SJSA1 (cell line): ENCODE measurements at regions not wholly inside any gene's neighbourhood (a gene's known extent, or its start where the extent isn't known, plus 50 kb on each side); places are given as distances from the start of the nearest gene placed in this dataset.
"Not testable (repeated sequence)": the region's sequence is repeated elsewhere in the genome, so short reads cannot be mapped to it uniquely, and the experiment has no call there.

Experiments used
- DNase-seq, 2 experiments: peaks; one replicate each; pipeline ENCODE4 v3.0.0-alpha.2; 2015 to 2020; ENCODE audit warnings: low spot score in 2 of 2, low read depth in 1 of 2
- H3K27ac ChIP-seq: fragments of 250-450 bp; sonication (Bioruptor Pico); 2 replicates; pipeline ENCODE4 v1.5.1; 2020; ENCODE audit warnings: mild to moderate bottlenecking, moderate library complexity
- H3K27me3 ChIP-seq: fragments of 250-450 bp; sonication (Bioruptor Pico); replicated peaks from 2 replicates; pipeline ENCODE4 v1.5.1; 2020; ENCODE audit warnings: mild to moderate bottlenecking, moderate library complexity
- H3K36me3 ChIP-seq: fragments of 250-450 bp; sonication (Bioruptor Pico); 2 replicates; pipeline ENCODE4 v1.5.1; 2020; ENCODE audit warnings: mild to moderate bottlenecking
- H3K4me1 ChIP-seq: fragments of 250-450 bp; sonication (Bioruptor Pico); replicated peaks from 2 replicates; pipeline ENCODE4 v1.6.1; 2021; ENCODE audit warnings: mild to moderate bottlenecking
- H3K4me3 ChIP-seq: fragments of 250-450 bp; sonication (Bioruptor Pico); 2 replicates; pipeline ENCODE4 v1.5.1; 2020; ENCODE audit warnings: mild to moderate bottlenecking
- H3K9me3 ChIP-seq: fragments of 250-450 bp; sonication (Bioruptor Pico); replicated peaks from 2 replicates; pipeline ENCODE4 v1.5.1; 2020; ENCODE audit warnings: mild to moderate bottlenecking

DNA sequence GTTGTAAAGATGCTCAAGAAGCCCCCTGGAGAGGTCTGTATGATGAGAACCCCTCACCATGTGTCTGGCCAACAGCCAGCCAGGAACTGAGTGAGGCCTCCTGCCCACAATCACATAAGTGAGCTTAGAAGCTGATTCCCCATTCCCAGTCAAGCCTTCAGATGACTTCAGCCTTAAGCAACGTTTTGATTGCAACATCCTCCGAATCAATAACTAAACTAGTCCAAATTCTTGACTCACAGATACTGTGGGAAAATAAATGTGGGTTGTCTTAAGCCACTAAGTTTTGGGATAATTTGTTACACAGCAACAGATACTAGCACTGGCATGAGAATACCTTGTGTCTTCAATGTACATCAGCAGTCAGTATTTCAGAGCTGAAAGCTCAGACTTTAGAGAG is 54.5 kb upstream of the HS3ST4 start:
- H3K36me3 ChIP-seq, result no peaks in the 10 kb centered on the region
- H3K4me3 ChIP-seq, result no peak overlapping the region
- no peak for DNase-seq
- H3K4me1 ChIP-seq, result no peaks in the 10 kb centered on the region
- H3K27me3 ChIP-seq, result no peaks in the 10 kb centered on the region; the same call in 1 of the 2 replicates
- no peaks in the 10 kb centered on the region for H3K9me3 ChIP-seq
- H3K27ac ChIP-seq, result no peak overlapping the region

DNA sequence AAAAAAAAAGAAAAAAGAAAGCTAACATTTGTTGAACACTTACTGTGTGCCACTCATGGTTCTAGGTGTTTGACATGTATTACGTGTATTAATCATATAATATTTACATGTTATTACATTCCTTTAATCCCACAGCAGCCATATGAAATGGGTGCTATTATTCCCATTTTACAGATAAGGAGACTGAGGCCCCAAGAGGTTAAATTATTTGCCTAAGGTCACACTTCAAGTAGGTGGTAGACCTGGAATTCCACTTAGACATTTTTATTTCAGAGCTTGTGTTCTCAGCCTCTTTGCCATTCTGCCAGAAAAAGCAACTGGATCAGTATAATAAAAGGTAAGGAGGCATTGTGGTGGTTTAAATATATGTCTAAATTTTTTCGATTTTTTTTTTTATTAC is 55.1 kb upstream of the HS3ST4 start:
- Histone ChIP-seq H3K4me1 (no peaks in the 10 kb centered on the region), H3K9me3 (no peaks in the 10 kb centered on the region), H3K27ac (no peak overlapping the region), H3K36me3 (no peaks in the 10 kb centered on the region), H3K27me3 (no peaks in the 10 kb centered on the region; the same call in 1 of the 2 replicates), H3K4me3 (no peak overlapping the region)
- DNase-seq, result no peak

DNA sequence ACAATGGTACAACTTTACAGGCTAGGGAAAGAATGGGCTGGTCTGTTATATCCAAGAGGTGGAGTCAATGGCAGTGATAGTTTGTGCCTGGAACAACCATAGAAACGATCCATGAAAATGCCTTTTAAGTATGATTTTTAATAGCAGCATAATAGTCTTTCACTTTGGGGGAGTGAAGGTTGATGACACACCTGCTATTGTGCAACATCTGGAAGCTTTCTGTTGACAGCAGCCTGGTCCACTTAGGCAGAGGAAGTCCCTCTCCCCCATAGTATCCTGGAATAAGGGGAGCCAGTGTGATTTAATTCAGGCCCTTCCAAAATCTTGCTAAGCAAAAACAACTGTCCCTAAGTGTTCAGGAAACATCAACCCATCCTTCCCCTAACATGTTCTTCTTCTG is 56.3 kb upstream of the HS3ST4 start:
- Histone ChIP-seq H3K9me3 (no peaks in the 10 kb centered on the region), H3K36me3 (no peaks in the 10 kb centered on the region), H3K4me3 (no peak overlapping the region), H3K27me3 (no peaks in the 10 kb centered on the region), H3K27ac (no peak overlapping the region), H3K4me1 (no peaks in the 10 kb centered on the region)
- no peak for DNase-seq

DNA sequence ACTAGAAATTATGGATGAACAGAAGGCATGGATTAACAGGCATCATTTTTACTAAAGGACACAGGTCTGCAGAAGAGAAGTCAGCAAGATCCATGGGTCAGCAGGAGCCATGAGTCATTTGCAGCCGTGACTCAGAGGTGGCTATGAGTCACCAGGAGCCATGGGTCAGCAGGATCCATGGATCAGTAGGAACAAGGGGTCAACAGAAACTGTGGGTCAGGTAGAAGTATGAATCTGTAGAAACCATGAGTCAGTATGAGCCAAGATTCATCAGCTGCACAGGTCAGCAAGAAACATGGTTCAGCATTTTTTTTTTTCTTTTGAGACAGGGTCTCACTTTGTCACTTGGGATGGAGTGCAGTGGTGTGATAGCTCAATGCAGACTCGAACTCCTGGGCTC is 58.2 kb upstream of the HS3ST4 start:
- H3K27me3 ChIP-seq, result no peaks in the 10 kb centered on the region
- no peak overlapping the region for H3K27ac ChIP-seq
- no peak overlapping the region for H3K4me3 ChIP-seq
- no peaks in the 10 kb centered on the region for H3K9me3 ChIP-seq
- H3K36me3 ChIP-seq, result no peaks in the 10 kb centered on the region
- no peak for DNase-seq
- H3K4me1 ChIP-seq, result no peaks in the 10 kb centered on the region

DNA sequence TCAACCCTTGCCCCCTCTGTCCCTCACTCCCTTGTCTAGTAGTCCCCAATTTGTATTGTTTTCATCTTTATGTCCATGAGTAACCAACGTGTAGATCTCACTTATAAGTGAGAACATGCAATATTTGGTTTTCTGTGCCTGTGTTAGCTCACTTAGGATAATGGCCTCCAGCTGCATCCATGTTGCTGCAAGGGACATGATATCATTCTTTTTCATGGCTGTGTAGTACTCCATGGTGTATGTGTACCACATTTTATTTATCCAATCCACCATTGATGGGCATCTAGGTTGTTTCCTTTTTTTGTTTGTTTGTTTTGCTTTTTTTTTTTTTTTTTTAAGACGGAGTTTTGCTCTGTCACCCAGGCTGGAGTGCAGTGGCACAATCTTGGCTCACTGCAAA is 63.0 kb upstream of the HS3ST4 start:
- no peaks in the 10 kb centered on the region for H3K9me3 ChIP-seq
- H3K27me3 ChIP-seq, result no peaks in the 10 kb centered on the region
- DNase-seq, result no peak
- H3K36me3 ChIP-seq, result no peaks in the 10 kb centered on the region
- no peak overlapping the region for H3K27ac ChIP-seq
- H3K4me1 ChIP-seq, result no peaks in the 10 kb centered on the region
- no peak overlapping the region for H3K4me3 ChIP-seq

DNA sequence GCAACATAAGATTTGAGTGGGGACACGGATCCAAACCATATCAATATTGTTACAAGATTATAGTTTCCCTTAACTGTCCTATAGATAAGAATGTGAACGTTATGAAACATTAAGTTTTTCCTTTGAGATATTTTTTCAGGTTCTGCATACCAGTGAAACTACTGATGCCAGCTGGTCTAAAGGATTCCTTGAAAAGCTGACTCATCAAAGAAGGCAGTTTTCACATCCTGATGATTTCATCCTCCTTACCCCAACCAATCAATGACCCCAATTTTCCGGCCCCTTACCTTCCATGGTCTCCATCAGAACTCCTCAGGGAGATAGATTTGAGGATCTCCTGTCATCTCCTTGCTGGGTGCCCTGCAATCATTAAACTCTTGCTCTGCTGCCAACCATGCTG is 64.1 kb upstream of the HS3ST4 start:
- H3K27ac ChIP-seq, result no peak overlapping the region
- no peaks in the 10 kb centered on the region for H3K36me3 ChIP-seq
- no peak for DNase-seq
- H3K4me1 ChIP-seq, result no peaks in the 10 kb centered on the region
- no peaks in the 10 kb centered on the region for H3K27me3 ChIP-seq
- no peak overlapping the region for H3K4me3 ChIP-seq
- H3K9me3 ChIP-seq, result no peaks in the 10 kb centered on the region

DNA sequence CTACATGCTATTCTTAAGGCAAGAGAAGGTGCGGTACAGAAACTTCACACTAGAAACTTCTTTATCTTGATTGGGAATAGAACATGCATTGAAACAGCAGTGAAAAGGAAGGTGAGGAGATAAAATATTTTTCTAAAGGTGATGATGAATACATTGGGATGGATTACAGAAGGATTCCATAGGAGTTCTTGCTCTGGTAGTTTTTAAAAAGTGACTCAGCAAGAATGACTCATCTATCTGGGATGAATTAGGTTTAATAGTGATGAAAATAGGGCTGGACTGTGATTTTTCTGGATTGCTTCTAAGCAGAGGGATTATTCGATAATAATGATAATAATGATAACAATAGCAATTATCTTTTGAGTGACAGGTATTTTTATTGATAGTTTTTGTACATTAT is 65.6 kb upstream of the HS3ST4 start:
- no peak for DNase-seq
- H3K27me3 ChIP-seq, result no peaks in the 10 kb centered on the region
- no peaks in the 10 kb centered on the region for H3K4me1 ChIP-seq
- H3K36me3 ChIP-seq, result no peaks in the 10 kb centered on the region
- H3K9me3 ChIP-seq, result no peaks in the 10 kb centered on the region
- H3K27ac ChIP-seq, result no peak overlapping the region
- no peak overlapping the region for H3K4me3 ChIP-seq

DNA sequence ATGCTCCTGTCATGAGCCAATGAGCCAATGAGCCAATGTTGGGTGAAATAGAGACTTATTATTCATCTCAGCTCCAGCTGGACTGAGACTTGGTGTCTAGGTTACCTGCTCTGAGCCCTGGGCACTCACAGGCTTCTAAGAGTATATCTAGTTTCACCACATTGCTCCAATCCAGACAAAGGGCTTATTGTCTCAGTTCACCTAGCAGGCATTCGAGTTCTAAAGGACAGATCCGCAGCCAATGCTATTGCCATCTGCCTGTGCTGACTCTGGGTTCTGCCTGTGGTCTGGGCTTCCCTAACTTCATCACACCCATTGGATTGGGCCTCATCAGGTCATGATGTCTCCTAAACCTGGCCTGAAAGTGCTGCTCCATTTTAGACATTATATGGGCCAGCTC is 66.1 kb upstream of the HS3ST4 start:
- Histone ChIP-seq H3K4me3 (no peak overlapping the region), H3K9me3 (no peaks in the 10 kb centered on the region), H3K27ac (no peak overlapping the region), H3K4me1 (no peaks in the 10 kb centered on the region), H3K36me3 (no peaks in the 10 kb centered on the region), H3K27me3 (no peaks in the 10 kb centered on the region)
- DNase-seq, result no peak

DNA sequence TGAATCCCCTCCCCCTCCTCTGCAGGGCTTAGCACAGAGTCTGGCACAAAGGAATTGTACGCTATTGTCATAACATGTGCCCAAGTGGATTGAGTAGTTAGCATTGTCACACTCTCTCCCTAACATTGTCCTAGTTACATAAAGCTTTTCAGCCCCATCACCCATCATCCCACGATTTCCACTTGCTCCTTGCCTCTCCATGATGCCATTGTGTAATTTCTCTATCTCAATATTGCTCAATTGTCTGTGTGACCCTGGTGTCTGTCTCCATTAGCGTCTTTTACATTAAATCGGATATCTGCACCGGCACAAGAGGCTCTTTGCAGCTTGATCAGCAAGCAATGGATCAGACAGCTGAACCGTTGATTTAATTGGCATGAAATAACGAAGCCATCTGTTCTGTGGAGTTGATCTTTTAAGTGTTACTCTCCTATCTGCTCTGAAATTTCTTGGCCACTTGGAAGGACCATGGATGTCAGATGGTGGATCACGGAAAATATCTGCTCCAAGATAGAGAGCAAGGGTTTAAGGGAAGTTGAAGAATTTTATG is 77.0 kb upstream of the HS3ST4 start:
- Histone ChIP-seq H3K9me3 (no peaks in the 10 kb centered on the region), H3K27me3 (no peaks in the 10 kb centered on the region; the same call in 1 of the 2 replicates), H3K4me1 (no peaks in the 10 kb centered on the region), H3K4me3 (no peak overlapping the region), H3K36me3 (no peaks in the 10 kb centered on the region), H3K27ac (no peak overlapping the region)
- DNase-seq, result no peak

DNA sequence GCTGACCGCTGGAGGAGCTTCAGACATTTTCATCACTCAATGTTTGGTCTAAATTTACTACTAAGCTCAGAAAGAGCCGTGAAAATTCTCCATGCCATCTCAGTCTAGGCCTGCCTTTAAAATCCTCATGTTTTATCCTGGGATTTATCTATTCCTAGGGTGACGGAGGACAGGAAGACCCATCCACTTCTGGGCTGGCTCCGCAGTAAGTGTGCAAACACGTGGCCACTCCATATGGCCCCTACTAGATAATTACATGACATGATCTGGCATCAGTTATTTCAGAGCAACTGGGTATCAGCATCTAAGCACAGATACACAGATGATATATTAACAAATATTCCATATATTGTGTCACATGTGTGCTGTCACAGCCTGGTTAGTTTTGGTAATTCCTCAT is 77.8 kb upstream of the HS3ST4 start:
- no peak overlapping the region for H3K27ac ChIP-seq
- H3K4me1 ChIP-seq, result no peaks in the 10 kb centered on the region
- H3K27me3 ChIP-seq, result no peaks in the 10 kb centered on the region; the same call in 1 of the 2 replicates
- no peaks in the 10 kb centered on the region for H3K9me3 ChIP-seq
- no peaks in the 10 kb centered on the region for H3K36me3 ChIP-seq
- DNase-seq, result no peak
- H3K4me3 ChIP-seq, result no peak overlapping the region

DNA sequence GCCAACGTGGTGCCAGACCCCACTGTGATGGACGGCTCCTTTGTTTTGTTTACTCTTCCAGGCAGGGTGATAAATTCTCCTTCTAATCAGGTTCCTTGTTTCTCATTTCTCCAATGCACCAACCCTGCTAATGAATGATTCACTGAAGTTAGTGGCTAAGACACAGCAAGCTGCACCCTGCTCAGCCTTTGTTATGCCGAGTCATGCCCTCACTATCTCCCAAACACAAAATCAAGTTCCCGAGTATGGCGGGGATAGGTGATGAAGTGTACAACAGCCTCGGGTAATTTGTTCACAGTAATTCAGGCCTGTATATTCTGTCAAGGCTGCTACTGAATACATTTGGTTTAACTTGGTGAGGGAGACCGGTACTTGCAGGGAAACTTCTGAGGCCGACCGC is 83.8 kb upstream of the HS3ST4 start:
- Histone ChIP-seq H3K4me1 (no peaks in the 10 kb centered on the region), H3K36me3 (no peaks in the 10 kb centered on the region), H3K27me3 (no peaks in the 10 kb centered on the region), H3K9me3 (no peaks in the 10 kb centered on the region), H3K27ac (no peak overlapping the region), H3K4me3 (no peak overlapping the region)
- no peak for DNase-seq

DNA sequence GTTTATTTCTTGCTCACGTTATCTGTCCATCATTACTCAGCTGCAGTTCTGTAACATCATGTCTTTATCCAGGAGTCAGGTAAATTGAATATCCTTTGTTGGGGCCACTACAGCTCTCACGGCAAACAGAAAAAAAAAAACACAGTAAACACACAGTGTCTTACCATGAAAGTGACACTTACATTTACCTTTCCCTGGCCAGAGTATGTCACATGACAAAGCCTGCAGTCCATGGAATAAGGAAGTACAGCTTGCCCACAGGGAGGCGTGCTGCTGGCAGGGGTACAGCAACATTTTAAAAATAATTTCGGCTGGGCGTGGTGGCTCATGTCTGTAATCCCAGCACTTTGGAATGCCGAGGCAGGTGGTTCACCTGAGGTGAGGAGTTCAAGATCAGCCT is 85.7 kb upstream of the HS3ST4 start:
- H3K4me1 ChIP-seq, result no peaks in the 10 kb centered on the region
- no peaks in the 10 kb centered on the region for H3K36me3 ChIP-seq
- no peak for DNase-seq
- H3K4me3 ChIP-seq, result no peak overlapping the region
- H3K9me3 ChIP-seq, result no peaks in the 10 kb centered on the region
- H3K27me3 ChIP-seq, result no peaks in the 10 kb centered on the region
- H3K27ac ChIP-seq, result no peak overlapping the region

DNA sequence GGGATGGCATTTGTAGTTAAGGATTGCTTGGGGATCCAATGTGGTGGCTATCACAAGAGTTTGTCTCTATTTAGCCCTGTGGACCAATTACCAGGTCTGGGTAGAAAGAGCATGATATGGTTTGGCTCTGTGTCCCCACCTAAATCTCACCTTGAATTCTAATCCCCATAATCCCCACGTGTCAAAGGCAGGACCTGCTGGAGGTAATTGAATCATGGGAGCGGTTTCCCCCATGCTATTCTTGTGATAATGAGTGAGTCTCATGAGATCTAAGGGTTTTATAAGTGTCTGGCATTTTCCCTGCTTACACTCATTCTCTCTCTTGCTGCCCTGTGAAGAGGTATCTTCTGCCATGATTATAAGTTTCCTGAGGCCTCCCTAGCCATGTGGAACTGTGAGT is 86.4 kb upstream of the HS3ST4 start:
- Histone ChIP-seq H3K36me3 (no peaks in the 10 kb centered on the region), H3K4me3 (no peak overlapping the region), H3K4me1 (no peaks in the 10 kb centered on the region), H3K27ac (no peak overlapping the region), H3K9me3 (no peaks in the 10 kb centered on the region), H3K27me3 (no peaks in the 10 kb centered on the region)
- no peak for DNase-seq

DNA sequence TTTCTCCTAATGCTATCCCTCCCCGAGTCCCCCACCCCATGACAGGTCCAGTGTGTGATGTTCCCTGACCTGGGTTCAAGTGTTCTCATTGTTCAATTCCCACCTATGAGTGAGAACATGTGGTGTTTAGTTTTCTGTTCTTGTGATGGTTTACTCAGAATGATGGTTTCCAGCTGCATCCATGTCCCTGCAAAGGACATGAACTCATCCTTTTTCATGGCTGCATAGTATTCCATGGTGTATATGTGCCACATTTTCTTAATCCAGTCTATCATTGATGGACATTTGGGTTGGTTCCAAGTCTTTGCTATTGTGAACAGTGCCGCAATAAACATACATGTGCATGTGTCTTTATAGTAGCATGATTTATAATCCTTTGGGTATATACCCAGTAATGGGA is 90.5 kb upstream of the HS3ST4 start:
- not testable (repeated sequence) for H3K27ac ChIP-seq, H3K9me3 ChIP-seq, DNase-seq, H3K36me3 ChIP-seq, H3K4me3 ChIP-seq, H3K27me3 ChIP-seq, H3K4me1 ChIP-seq

DNA sequence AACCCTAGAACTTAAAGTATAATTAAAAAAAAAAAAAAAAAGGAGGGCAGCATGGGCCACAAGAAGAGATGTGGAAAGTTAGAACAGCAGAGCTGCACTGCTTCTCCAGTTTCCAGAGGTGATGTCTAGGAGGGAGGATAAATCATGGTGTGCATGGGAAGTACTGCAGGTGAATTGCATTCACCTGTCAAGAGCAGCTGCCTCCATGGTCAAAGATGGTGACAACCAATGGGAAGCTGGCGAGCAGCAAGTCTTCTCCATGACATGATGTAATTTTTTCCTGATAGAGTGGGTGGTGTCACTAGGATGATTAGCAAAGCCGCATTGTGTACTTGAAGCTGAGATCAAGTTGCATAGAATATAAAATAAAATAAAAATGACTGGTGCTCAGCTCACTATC is 95.6 kb upstream of the HS3ST4 start:
- Histone ChIP-seq H3K36me3 (no peaks in the 10 kb centered on the region), H3K27ac (no peak overlapping the region), H3K4me1 (no peaks in the 10 kb centered on the region), H3K27me3 (0 out of 2 replicates have a peak, but pooled peaks cover 4% of the 10 kb centered on the region), H3K4me3 (no peak overlapping the region), H3K9me3 (no peaks in the 10 kb centered on the region)
- DNase-seq, result no peak
